ENCODE measurements at regions not wholly inside any gene's neighbourhood (a gene's known extent, or its start where the extent isn't known, plus 50 kb on each side); places are given as distances from the start of the nearest gene placed in this dataset.

DNA sequence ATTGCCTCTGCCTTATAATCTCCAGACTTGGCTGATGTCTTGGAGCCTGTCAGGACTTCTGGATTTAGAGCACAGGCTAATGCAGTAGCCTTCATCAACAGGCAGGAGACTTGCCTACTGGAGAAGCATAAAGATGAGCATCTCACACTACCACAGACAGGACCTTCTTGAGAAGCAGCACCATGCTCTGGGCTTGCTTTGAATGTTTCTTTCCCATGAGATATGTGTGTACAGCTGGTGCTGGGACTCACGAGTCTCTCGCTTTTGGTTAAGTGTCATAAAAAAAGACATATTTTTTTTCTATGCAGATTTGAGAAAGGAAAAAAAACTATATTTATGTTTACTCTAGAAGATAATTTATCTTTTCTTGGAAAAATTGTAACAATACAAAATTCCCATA, 671.3 kb downstream of the MRPL39 start:
- TF ChIP-seq JUN (IDR thresholded peaks at IDR 0.05), result no peak
- TF ChIP-seq POLR2A (IDR thresholded peaks at IDR 0.05; ENCODE audit: low read length), result no peak

Measured in A549 (cell line).